Stimulated activated CD4-positive, alpha-beta T cell treated with anti-CD3 and anti-CD28 coated beads, Interleukin-12 subunit alpha, Interleukin-12 subunit beta, amount 100 ng/mL, for 48 hours (primary cell): ENCODE measurements at regions not wholly inside any gene's neighbourhood (a gene's known extent, or its start where the extent isn't known, plus 50 kb on each side); places are given as distances from the start of the nearest gene placed in this dataset.

Experiments used
- DNase-seq, 3 donors: peaks; one replicate each; pipeline ENCODE4 v3.0.0-alpha.2; 2020; ENCODE audit warnings: low read depth in 2 of 3, low spot score in 1 of 3

DNA sequence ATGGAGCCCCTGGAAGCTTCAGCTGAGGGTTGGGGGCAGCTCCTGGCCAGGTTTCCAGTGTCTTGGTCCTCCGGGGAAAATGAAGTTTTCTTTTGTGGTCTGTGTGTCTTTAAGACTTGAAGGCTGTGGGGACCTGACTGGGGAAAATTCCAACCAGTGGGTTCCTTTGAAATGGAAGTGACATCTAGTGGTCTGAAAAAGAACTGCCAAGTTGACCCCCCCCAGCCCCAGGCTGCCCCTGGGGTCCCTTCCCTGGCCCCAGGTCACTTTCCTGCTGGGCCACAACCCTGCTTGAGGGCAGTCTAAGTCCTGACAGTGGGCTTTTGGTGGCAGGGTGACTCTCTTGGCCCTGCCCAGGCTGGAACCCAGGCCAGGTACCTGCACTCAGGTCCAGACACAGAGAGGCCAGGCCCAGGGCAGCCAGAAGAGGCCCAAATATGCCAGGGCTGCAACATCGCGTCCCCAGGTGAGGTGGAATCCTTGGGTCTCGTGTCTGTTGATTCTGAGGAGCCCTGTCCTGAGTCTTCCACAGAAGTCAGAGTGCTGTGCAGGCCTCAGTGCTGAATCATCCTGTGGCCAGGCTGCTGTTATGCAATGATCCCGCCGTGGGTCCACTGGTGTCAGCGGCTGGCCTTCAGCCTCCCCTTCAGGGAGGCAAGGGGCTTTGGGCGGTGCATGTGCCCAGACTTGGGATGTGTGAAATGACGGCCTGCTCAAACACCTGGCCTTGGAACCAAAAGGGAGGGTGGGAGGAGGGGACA, 68.4 kb downstream of the VEGFA start:
- no peak for DNase-seq

DNA sequence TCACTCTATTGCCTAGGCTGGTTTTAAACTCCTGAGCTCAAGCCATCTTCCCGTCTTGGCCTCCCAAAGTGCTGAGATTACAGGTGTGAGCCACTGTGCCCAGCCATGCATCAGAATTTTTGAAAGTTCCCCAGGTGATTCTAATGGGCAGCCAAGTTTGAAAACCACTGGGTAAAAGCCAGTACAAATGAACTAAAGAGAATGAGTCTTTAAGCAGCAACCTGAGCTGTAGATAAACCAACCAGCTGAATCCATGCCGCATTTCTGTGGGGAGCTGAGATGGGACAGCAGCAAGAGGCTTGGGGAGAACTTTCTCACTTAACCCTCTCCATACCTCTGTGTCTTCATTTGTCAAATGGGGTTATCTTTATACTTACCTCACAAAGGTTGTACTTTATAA, 67.5 kb downstream of the VEGFA start:
- DNase-seq: no peak

DNA sequence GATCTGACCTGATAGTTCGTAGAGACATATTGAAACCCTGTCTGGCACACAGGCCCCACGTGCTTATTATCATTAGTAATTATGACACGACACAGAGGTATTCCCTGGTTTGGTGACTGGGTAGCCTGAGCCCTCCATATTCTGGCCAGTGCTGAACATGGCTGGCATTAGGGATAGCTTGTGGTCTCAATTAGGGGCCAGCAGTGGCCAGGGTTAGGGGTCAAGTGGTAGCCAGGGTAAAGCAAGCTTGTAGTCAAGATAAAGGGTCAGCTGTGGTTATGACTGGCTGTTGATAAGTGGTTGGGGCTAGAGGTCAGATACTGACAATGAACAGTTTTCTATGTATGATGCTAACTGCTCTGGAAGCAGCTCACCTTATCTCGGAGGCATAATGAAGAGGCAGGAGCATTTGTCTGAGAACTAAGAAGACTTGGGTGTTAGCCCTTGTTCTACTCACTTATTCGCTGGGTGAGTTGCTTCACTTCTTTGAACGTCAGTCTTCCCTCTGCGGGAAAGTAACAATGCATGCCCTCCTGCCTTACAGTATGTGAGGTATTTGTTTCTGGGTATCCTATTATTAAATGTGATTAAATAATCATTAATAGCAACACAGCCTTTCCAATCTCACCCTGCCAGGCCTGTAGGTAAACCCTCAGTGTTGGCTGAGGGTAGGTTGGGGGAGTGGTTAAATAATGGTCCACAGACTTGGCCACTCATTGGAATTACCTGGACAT, 66.7 kb downstream of the VEGFA start:
- DNase-seq: no peak
